Limb (tissue), 2 donors: ENCODE measurements at regions not wholly inside any gene's neighbourhood (a gene's known extent, or its start where the extent isn't known, plus 50 kb on each side); places are given as distances from the start of the nearest gene placed in this dataset.
"Not testable (repeated sequence)": the region's sequence is repeated elsewhere in the genome, so short reads cannot be mapped to it uniquely, and the experiment has no call there.

Experiments
- DNase-seq, 2 donors: peaks; one replicate each; pipeline ENCODE4 v3.0.0-alpha.2; 2016; ENCODE audit errors: extremely low spot score in 2 of 2

DNA sequence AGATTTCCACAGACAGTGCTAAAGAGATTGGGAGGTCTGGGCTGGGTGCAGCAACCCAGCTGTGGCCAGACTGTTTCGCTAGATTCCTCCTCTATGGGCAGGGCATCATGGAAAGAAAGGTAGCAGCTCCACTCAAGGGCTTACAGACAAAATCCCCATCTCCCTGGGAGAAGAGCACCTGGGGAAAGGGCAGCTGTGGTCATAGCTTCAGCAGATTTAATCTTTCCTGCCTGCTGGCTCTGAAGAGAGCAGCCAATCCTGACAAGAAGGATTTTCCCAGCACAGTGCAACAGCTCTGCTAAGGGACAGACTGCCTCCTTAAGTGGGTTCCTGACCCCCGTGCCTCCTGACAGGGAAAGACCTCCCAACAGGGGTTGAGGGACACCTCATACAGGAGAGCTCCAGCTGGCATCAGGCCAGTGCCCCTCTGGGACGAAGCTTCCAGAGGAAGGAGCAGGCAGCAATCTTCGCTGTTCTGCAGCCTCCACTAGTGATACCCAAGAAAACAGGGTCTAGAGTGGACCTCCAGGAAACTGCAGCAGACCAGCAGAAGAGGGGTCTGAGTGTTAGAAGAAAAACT lies 1379.3 kb upstream of the ACO1 start:
- DNase-seq, result no peak

DNA sequence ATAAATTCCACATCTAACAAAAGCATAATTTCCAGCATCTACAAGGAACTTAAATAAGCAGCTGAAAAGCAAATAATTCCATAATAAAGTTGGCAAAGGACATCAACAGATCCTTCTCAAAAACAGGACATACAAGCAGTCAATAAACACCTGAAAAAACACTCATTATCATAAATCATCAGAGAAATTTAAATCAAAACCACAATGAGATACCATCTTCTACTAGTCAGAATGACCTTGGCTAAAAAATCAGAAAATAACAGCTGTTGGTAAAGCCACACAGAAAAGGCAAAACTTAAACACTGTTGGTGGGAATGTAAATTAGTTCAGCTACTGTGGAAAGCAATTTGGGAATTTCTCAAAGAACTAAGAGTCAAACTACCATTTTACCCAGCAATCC lies 1371.1 kb upstream of the ACO1 start:
- DNase-seq, result no peak

DNA sequence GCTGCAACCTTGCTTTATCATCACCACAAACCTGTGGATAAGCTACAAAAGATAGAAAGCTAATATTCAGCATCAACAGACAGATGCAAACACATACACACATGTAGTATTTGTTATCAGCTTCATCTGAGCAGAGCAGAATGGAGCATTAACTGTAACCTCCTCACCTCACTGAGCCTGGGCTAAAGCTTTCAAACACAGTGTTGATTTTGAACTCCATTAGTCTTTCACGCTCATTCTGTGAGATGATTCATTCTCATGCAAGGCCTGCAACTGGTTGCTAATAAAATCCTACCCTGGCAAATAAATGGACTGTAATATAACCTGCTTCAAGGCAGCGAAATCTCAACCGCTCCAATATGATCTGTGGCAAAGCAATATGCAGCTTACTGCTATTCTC lies 1360.6 kb upstream of the ACO1 start:
- no peak for DNase-seq

DNA sequence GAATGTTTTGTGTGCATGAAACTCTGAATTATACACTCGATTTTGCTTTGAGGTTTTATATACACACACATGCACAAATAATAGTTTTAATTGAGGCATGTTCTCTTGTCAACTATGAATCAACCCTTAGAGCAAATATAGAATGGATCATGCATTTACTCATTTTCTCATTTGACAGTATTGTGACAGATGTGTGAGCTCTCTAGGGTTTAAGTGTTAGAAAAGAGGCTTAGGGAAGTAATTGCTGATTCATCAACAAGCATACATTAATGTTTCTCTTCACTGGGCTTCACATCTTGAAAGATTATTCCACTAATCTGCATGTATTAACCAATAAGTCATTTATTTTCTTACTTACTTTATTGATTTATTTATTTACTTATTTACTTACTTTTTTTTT lies 1356.8 kb upstream of the ACO1 start:
- no peak for DNase-seq

DNA sequence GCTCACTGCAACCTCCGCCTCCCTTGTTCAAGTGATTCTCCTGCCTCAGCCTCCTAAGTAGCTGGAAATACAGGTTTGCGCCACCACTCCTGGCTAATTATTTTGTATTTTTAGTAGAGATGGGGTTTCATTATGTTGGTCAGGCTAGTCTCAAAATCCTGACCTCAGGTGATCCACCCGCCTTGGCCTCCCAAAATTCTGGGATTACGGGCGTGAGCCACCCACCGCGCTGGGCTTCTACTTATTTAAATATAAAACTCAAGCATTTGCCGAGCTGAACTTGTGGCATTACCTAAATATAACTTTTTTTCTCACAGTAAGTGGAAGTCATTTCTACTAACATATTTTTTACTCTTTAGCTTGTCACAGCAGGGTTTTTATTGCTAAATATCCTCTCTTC lies 1356.3 kb upstream of the ACO1 start:
- no peak for DNase-seq

DNA sequence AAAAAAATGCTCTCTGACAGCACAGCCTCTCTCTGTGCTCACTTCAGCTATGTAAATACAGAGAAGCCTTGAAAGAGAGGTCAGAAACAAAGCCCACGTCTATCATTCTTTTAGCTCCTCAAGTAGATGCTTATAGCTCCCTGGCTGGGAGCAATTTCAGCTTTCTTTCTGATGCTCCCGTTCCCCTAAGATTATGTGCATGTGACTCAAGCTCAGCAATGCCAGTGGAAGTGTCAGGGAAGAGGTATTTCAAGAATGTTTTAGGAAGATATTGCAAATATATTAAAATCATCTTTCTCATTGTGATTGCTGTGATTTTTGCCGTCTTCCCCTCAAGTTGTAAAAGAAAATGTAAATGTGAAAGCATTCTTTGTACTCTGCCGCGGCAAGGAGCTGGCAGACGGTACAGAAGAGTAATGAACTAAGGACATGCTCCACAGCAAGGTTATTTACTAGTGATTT lies 1353.7 kb upstream of the ACO1 start:
- DNase-seq, result no peak

DNA sequence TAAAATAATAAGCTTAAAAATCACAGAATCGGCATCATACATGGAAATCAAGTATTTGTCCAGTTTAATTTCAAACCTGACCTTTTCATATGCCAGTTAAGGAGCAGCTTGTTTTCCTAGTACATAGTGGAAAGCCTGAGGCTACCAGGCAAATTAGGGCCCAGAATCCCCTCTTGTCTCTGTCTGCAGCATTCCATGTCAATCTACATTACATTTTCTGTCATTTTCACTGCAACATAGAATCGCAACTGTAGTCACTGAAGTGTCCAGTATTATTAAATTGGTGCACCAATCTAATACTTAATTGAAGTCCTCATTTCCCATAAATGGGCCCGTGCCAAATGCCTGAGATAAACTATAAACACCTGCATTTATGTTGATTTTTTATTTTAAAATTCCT lies 1352.2 kb upstream of the ACO1 start:
- no peak for DNase-seq

DNA sequence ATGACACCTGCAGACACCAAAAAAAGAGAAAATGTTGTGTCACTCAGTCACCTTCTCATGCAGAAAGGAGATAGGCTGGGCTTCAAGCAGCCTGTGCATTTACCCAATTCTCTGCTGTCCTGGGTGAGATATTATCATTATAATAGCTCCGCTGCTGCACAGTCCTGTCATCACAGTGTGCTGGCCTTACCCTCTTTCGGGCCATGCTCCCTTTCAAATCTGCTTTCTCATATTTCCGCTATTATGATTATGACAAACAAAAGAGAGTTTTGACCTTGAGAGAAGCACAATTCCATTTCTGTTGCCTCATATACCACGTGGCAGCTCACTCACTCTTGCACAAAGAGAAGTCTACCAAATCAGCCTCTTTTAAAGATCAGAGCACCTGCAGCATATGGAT lies 1350.1 kb upstream of the ACO1 start:
- no peak for DNase-seq

DNA sequence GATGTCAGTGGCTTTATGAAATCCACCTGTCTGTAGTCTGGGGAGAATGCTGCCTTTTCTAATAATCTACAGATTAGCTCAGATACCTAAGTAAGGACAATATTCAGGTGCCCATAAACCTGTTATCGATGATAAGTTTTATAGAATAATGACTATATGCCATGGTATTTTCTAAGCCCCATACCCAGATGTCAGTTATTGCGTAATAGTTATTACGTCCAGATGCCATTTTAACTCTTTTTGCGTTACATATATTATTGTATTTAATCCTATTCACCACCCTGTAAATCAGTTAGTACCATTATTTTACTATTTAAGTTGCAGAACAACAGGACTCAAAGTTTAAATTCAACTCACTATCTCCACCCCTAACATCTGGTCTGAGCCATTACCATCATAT lies 1343.9 kb upstream of the ACO1 start:
- no peak for DNase-seq

DNA sequence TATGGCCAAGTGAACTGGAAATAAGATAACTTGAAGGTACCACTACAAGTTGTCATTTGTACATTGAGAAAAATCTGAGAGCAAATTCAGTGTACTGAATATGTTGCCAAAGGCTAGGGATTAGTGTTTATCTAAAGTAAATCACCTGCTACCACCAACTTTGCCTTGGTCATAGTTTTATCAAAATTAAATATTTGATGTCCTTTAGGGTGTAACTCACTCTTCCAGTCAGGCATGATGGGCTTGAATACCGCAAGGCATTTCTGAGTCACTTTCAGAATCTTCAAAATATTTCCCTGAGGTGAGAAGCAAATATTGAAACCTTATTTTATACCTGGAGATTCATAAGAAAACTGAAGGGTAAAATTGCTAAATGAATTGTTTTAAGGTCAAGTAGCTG lies 1338.6 kb upstream of the ACO1 start:
- DNase-seq, result no peak

DNA sequence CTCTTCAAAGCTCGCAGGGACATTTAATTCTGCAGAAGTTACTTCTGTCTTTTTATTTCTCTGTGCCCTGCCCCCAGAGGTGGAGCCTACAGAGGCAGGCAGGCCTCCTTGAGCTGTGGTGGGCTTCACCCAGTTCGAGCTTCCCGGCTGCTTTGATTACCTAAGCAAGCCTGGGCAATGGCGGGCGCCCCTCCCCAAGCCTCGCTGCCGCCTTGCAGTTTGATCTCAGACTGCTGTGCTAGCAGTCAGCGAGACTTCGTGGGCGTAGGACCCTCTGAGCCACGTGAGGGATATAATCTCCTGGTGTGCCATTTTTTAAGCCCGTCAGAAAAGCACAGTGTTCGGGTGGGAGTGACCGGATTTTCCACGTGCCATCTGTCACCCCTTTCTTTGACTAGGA lies 1322.9 kb upstream of the ACO1 start:
- DNase-seq, result not testable (repeated sequence)

DNA sequence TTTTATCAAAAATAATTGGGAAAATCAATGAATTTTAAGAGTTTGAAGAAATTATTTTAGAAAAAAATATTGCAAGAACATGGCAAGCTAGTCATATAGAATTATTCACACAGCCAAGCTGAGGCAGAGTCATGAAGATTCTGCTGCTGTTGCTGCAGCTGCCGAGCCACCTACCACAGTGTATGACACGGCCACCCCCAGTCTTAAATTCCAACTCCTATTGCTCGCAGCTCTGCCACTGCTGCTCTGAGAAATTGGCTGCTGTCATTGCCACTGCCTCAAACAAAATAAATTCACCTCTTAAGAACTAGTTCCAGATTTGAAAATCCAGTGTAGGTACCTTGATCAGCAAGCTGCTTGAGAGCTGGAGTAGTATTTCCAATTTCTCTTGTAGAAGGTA lies 1318.8 kb upstream of the ACO1 start:
- no peak for DNase-seq

DNA sequence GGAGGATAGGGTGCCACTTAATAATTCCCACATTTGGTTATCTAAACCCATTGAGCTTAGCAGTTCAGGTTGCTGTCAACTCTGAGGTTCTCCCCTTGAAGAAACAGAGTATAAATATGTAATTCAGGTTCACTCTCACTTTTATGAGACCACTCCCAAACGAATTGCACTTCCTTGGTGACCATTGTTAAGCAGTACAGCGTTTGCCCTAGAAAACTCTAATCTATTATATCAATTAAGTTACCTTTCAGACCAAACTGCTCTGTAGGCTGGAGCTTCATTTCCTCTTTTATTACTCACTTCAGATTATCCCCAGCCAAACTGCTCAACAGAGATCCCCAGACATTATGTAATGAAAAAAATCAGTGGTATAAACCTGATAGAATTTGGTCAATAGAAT lies 1317.0 kb upstream of the ACO1 start:
- DNase-seq, result no peak

DNA sequence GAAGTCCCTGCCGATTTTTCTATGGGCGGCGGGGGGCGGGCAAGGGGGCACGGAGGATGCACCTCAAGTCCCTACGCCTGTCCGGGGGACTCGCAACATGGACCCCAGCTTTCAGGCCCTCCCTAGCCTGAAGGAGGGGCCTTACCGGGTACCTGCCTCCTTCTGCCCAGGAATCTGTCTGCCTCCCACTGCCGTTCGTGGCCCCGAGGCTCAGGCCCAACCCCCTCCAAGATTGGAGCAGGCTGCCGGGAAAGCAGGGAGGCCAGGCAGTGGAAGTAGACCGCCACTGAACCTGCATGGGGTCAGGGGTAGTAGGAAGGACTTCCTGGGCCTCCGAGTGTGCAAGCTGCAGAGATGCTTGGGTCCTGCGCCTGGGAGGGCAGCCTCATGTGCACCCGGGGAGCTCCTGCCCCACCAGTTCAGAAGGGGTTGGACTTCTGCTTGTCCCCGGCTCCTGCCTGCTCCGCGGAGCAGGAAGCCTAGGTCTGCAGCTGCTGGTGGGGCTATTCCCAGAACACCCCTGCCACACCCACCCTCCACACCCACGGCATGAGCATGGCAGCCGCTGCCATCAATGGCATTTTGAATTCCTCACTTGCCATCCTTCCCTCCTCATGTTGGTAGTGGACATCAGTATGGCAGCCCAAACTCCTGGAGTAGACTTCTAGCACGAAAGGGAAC lies 1312.7 kb upstream of the ACO1 start:
- peak in 1 of 2 donors; percentile 27 for DNase-seq

DNA sequence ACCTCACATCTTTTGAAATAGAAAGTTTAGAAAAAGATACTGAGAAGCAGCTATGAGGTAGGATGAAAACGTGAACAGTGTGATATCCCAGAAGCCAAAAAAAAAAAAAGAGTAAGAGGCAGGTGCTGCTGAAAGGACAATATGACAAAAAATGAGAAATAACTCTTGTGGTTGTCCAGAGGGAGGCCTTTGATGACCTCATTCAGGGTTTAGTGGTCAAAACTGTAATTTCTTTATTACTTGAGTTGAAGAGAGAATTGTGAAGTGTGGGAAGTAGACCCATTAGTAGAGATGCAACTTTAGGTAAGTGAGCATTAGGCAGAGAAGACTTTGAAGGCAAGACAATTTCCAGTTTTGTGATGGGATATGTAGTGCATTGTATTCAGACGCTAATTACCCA lies 1306.3 kb upstream of the ACO1 start:
- DNase-seq, result no peak

DNA sequence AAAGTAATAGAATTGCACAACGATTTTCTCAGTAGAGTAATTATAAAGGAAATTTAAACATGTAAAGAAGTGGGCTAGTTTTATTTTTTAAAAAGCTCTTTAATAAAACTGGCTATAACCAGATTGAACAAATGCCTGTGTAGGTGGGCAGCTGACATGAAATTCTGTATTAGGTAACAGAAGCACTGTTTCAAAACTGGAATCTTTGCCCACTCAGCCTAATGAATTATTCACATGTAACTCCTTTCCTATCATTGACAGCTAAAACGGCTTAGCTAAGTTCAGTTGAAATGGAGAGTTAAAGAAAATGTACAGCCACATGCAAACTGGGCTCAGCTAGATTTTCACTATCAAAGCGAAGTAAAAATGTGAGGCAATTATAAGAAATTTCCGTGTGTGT lies 1300.1 kb upstream of the ACO1 start:
- DNase-seq, result no peak

DNA sequence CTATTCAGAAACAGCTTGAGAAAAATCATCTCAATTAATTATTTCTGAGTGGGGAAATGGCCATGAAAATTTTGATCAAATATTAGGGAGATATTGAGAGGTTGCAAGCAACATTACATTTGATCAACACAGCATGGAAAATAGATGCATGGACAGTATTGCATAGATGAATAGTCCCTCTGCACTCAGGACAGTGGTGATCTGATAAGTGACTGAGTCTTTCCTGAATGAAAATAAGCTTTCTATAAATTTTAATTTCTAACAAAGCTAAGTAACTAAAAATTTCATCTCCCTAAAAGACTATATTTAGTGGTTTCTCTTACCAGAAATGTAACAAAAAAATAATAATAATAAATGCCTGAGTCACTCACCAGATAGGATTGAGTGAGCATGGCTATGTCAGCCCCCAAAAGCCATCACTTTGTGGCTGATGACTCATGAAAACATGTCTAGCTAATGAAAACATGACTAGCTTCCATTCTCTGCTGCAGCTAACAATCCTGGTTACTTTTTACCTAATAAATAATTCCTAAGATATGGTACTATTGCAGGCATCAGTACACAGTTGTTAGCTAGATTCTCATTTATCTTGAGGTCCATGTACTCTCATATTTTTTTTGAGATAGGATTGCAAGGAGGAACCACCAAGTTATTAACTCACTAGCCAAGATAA lies 1294.8 kb upstream of the ACO1 start:
- no peak for DNase-seq

DNA sequence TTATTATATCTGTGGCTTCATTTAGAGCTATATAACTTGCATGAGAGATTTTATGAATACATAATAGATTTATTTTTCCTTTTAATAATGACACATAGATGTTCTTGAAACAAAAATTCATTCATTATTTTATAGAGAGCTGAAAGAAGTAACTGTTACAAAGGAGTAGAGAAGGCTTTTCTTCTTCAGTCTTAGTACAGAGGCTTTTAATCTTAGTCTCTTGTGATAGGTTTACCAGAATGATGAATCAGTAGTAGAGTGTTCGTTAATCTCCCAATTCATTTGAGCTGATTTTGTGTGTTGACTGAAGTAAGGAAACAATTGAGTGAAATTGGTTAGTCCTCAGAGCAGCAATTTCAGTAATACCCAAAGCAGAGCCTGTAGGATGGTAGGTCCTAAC lies 1284.1 kb upstream of the ACO1 start:
- no peak for DNase-seq

DNA sequence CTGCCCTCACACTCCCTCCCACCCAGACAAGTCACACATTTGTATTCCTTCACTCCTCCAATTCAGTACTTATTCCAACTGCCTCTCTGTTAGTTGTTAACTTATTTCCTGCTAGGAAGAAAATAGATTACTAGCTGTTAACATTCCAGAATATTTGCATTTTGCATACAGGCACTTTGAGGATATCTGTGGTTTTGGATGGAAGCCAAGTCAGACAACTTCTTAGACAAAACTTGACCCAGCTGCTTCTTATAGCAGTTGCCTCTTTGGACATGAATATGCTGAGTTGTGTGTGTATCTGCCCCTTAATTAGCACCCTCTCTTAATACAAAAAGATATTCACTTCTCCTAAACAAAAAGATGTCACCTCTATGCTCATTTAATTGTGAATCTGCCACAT lies 1280.6 kb upstream of the ACO1 start:
- DNase-seq, result no peak

DNA sequence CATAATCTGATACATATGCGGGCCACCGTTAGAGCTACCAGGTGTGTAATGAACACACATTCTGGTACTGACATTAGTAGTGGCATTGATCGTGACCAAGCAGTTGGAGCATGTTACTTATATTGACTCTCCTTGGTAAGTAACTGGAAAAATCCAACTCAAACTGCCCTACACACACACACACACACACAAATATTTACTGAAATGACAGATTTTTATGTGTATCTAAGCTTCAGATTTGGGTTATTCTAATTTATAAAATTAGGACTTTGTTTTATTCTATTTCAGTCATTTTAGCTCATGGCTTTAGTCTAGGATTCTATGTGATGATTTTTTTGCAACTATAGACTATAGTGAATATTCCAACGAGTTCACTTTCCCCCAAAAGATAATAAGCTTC lies 1280.2 kb upstream of the ACO1 start:
- no peak for DNase-seq

DNA sequence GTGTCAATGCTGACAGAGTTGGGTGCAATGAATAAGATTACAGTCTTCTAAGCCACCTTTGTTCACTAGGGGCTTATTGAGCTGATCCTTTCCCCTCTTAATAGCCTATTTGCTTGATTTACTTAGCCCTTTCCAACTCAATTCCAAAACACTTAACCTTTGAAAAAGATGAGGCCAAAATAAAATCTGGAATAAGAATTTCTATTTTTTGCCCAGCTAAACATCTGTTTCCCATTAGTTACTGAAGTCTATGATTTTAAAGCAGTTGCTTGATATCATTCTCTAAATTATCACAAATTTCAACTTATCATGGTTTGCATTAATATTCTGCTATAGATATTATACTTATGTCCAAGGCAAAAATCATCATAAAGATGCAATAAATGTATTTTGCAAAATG lies 1272.0 kb upstream of the ACO1 start:
- DNase-seq, result no peak

DNA sequence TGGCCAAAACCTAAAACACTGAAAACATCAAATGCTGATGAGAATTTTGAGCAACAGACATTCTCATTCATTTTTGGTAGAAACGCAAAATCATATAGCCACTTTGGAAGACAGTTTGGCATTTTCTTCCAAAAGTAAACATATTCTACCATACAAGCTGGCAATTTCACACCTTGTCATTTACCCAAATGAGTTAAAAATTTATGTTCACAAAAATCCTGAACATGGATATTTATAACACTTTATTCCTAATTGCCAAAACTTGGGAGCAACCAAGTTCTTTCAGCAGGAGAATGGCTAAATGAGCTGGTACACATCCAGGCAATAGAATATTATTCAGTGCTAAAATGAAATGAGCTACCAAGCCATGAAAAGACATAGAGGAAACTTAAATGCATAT lies 1270.1 kb upstream of the ACO1 start:
- no peak for DNase-seq

DNA sequence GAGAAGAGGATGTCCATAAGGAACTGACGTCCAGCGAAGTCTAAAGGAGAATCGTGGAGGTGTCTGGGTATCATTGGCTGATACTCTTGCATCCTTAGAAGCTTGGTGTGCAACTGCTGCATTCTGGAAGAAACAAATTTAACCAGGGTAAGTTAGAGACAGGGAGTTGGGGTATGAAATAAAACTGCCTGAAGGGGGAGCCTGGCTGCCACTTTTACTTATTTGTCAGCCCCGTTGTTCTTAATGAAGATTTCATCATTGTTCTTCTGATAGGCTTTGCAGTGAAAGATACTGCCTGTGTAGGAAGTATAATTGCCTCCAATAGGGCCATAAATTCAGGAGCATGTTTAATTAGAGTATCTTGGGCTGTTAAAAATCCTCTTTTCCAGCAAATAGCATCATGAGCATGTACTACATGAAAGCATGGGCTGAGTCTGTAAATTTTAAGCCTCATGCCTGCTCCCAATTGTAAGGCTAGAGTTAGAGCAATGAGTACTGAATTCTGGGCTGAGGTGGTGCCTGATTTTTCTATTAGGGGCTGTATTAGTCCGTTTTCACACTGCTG lies 1264.5 kb upstream of the ACO1 start:
- no peak for DNase-seq
